Activated CD4-positive, alpha-beta T cell treated with anti-CD3 and anti-CD28 coated beads, Interleukin-2, amount 50 U/mL, for 48 hours (primary cell): ENCODE measurements at regions not wholly inside any gene's neighbourhood (a gene's known extent, or its start where the extent isn't known, plus 50 kb on each side); places are given as distances from the start of the nearest gene placed in this dataset.
"Not testable (repeated sequence)": the region's sequence is repeated elsewhere in the genome, so short reads cannot be mapped to it uniquely, and the experiment has no call there.

Source experiments
- DNase-seq, 2 experiments: peaks; one replicate each; pipeline ENCODE4 v3.0.0-alpha.2; 2020

DNA sequence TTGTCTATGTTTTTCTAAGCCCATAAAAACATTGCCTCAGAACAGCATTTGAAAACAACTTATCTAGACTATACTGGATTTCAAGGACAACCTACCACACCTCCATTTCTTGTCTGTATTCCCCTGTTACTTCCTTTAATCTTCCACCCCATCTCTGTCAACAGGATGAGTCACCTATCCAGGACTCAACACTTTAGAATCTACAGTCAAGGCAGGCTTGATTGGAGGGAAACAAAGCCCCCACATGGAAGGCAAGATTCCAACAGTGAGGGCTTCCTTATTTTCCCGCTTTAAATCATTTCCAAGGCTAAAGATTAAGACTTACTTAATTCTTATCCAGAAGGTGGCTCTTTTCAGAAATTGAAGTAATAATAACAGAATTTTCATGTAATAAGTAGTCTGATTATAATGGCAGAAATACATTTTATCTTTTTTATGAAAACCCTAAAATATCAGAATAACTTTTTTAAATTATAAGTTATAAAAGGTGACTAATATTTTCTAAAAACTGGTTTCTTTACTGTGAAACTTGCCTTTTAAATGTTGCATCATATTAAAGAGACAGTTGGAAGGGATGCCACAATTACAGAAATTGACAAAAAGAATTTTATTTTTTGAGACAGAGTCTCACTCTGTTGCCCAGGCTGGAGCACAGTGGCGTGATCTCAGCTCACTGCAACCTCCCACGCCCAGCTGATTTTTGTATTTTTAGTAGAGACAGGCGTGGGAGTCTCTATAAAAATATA, 138.7 kb upstream of the CCDC150 start:
- no peak for DNase-seq

DNA sequence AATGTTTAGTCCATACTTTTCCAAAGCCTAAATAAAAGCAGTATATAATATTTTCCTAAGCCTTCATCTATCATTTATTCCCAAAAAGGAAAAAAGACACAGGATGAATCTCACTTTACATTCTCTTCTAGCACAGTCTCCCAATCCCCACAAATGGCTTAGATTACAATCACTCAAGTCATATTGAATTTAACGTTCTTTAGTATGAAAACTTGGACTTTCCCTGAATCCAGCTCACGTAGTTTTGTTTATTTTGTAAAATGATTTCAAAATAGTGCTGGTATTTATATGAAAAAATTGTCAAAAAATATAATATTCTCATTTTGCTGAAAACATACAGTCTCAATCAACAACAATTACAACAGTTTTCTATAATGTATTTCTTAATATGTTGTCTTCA, 137.7 kb upstream of the CCDC150 start:
- no peak for DNase-seq

DNA sequence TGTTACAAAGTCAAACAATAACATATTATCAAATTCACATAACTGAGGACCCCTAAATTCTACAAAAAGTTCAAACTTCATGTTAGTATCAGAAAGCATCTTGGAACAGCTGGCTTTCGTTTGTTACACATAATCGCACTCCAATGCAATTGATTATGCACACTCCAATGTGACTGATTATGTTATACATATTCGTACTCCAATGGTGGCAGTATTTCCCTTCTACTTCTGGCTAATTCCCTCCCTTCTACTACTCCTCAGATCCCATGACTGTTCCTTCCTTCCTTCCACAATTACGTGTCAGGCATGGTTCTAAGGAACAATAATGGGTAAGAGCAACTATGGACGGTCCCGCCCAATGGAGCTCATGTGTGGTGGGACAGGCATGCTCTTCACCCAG, 137.1 kb upstream of the CCDC150 start:
- DNase-seq: no peak

DNA sequence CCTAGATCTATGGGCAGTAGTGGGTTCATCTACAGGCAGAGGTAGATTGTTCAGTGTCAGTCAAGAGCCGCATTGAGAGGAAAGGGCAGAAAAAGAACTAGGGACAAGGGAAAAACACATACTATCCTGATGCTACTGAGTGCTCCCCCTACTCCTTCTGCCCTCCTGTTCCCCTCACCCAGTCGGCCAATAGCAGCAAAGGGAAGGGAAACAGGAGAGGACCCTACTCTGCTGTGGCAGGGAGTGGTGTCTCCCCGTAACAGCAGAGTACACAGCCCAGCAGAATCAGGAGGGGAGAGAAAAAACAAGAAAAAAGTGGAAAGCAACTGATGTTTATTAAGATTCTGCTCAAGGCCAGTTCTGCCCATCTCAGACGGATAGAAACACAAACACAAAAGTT, 136.1 kb upstream of the CCDC150 start:
- DNase-seq: no peak

DNA sequence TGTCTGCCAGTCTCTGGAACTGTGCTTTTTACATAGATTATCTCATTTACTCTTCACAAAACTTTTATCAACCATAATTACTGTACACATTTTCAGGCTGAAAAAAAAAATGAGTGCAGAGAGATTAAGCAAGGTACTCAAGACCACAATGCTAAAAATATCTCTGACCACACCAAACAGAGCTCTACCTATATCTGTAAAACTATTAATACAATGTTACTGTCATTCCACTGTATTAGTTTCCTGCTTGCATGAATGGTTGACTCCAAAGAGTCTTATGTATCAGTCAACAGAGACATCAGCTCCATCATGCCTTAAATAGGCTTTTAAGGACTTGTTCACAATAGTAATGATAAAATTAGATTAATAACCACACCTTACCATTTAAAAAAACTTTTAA, 134.7 kb upstream of the CCDC150 start:
- no peak for DNase-seq

DNA sequence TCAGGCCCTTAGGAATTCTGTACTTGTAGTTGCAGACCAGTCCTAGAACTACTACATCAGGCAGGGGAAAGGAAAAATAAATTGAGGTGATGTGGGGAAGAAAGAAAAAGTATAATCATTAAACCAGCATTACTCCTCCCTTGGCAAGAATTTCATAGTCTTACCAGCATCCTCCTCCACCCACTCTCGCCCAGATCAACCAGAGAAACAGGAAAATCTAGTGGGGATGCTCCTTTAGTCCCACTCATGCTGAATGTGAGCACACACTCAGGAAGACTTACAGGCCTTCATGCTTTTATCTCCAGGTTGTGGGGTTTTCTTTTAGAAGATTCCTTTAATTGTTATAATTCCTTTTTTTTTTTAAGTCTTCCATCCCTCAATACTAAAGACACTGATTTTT, 129.3 kb upstream of the CCDC150 start:
- DNase-seq: no peak

DNA sequence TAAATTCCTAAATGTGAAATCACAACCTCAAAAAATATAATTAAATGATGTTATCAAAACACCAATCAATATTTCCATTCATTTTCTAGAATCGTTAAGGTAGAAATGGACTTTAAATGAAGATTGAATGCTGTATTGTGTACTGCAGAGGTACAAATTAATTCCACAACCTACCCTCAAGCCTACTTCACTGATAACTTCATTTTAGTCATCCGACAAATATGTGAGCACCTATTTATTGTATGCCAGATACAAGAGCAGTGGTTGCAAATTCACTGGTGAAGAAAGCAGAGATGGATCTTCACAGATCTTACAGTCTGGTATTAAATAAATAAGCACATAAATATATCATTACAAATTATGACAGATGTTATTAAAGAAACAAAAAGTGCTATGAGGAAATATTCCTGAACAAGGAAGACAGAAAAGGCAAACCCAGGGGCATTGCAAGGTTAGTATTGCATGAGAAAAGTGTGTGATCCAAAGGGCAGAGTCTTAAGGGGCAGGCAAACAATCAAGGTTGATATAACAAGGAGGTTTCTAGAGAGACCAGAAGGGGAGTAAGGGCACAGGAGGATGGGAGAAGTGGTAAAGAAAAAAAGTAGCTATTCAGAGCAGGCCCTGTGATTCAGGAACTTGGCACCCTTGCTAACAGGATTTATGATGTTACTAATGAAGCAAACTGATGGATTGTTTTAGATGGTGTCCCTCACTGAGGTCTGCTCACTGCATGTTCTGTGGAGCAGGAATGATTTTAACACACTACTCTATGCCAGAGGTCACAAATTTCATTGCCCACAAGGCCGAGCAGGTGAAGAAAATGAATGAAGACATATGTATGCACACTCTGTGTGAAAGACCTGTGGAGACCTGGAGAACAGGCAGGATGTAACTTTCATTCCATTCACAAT, 128.0 kb upstream of the CCDC150 start:
- no peak for DNase-seq

DNA sequence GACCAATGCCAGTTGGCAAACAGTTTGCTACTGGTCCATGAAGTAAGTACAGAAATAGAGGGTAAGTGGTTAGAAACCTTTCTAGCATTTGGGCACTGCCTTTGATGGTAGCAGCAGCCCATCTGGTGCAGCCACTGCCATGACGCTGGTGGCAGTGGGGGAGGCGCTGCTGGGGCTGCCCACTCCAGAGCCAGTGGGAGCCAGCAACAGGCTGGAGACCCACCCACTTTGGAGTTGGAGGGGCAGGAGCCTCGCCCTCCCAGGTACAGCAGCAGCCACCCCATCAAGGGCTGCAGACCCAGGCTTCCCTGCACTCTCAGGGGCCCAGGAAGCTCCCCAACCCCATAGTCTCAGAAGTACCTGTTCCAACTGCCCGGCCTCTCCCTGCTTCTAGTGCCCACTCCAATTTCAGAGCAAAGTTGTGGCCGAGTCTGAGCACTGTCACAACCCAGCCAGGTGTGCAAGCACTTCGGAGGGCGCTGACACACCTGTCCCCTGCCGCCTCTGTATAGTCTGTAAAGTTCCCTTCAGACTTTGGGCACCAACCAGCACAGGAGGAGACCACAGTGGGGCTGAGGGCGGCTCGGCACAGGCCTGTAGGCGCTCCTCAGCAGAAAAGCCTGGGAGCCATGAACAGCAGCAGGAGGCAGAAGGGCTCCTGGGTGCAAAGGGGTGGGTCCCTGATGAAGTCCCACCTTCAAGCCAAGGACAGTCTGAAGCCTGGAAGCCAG, 125.6 kb upstream of the CCDC150 start:
- no peak for DNase-seq

DNA sequence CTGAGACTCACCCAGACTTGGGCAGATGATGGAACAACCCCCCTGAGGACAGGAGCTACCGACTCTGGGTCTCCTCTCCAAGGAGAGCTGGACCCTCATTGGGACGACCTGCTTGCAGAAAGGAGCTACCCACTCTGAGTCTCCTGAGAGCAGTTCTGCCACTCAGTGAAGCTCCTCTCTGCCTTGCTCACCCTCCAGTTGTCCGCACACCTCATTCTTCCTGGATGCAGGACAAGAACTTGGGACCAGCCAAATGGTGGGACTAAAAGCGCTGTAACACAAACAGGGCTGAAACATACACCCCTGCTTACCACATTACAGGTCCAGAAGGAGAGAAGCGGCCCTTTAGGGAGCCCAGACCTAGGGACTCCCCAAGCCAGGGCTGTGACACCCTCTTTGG, 124.9 kb upstream of the CCDC150 start:
- no peak for DNase-seq

DNA sequence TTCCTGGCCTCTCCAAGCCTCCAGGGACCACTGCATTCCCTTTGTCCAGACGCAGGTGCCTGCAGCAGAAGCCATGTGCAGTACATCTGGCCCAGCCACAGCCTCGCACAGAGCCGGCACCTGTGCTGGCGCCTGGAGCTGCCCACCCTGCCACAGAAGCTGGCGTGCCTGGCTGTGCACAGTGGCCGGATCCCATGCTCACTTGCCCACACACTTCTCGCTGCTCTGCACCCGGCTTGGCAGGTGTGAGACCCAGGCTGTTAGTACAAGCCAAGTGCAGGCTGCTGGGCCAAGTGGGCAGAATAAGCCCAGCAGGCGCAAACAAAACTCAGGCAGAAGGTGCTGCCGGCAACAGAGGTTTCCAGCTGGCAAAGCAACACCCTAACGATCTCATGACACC, 124.5 kb upstream of the CCDC150 start:
- no peak for DNase-seq

DNA sequence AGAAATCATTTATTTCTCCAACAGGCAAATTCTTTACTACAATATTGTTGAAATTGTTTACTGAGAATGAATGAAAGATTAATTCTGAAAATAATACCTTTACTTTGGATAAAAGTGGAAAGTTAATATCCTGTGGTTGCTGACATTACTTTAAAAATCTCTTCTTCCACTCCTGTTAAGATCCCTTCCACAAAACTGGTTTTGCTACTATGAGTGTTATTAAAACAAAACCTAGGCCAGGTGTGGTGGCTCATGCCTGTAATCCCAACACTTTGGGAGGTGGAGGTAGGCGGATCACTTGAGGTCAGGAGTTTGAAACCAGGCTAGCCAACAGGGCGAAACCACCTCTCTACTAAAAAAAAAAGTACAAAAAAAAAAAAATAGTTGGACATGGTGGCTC, 123.9 kb upstream of the CCDC150 start:
- DNase-seq: no peak

DNA sequence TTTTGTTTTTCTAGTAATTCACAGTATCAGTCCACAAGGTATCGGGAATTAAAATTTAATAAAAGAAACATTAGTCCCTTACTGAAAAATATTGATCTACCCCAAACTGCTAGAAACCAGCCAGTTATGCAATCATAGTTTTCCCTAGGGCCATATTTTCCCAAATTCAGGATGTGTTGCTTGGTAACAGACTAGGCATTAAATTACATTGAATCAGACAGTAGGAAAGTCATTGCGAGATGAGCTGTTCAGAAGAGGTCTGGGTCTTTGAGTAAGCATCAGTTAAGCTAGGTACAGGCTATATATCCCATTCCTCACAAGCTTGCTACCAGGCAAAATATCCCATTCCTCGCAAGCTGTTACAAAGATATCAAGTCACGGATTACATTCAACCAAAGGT, 123.0 kb upstream of the CCDC150 start:
- no peak for DNase-seq

DNA sequence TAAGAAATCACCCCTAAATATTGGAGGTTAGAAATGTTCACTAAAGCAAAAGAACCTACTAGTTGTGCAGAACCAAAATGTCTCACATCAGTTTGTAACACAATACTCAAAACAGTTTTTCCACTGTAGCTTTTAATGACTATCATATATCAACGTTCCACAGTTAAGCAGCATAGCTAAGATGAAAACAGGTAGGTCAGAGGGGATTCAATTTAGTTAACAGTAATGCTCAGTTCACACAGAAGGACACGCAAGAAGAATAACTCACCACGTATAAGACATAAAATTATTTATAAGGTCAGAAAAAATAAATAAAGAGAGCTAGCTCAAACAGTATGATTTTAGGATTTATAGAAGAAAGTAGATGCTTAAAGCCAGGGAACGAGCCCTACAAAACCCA, 118.9 kb upstream of the CCDC150 start:
- no peak for DNase-seq

DNA sequence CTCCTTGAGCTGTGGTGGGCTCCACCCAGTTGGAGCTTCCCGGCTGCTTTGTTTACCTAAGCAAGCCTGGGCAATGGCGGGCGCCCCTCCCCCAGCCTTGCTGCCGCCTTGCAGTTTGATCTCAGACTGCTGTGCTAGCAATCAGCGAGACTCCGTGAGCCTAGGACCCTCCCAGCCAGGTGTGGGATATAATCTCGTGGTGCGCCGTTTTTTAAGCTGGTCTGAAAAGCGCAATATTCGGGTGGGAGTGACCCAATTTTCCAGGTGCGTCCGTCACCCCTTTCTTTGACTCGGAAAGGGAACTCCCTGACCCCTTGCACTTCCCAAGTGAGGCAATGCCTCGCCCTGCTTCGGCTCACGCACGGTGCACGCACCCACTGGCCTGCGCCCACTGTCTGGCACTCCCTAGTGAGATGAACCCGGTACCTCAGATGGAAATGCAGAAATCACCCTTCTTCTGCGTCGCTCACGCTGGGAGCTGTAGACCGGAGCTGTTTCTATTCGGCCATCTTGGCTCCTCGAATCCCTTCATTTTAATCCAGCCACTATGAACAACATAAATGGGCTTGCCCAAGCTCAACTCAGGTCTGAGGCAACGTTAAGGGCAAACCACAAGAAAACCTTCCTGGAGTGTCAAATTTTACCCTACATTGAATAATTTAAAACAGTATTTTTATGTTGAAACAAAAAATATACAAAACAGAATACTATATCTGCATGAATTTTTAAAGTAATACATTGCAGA, 112.4 kb upstream of the CCDC150 start:
- not testable (repeated sequence) for DNase-seq

DNA sequence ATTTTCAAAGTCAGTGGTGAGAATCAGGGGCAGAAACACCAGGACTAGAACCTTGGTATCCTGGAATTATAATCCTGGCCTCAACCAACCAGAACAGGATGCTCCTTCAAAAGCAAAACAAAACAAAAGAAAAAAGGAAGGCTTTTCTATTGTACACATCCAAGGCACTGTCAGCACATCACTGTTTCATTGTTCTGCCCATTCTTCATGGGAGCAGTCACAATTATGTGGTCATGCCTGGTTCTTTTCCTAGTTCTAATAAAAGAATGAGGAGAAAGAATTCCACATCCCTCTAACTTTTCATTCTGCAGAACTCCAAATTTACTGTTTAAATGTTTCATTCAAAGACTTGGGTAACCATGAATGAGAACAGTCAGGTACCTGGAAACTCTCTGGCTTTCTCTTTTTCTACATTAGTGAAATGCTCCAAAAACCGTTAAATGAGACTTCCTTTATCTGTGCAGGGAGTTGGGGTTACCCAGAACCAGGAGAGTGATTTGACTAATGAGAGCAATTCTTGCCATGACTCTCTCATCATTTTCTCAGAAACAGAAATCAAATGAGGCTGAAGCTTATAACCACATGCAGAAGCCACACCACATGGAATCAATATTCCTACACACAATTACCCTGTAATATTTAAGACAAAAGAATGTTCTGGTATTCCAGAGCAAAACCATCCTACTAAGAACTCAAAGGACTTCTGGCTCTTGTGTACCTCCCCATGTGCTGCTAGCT, 110.9 kb upstream of the CCDC150 start:
- no peak for DNase-seq

DNA sequence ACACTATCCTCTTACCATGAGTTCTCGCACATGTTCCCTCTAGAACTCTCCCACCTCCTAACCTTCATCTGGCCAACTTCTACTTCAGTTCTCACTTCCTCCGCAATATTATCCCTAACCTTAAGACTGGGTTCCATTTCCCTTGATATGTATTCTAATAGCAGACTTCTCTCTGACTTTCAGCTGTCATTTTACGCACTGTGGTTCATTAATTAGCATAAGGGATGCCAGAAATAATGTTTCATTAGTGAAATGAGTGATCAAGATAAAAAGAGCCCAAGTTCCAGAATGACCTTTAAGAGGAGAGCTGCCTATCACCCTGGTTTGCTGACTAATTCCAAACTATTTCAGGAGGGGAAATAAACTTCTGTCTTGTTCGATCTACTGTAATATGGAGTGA, 108.6 kb upstream of the CCDC150 start:
- no peak for DNase-seq

DNA sequence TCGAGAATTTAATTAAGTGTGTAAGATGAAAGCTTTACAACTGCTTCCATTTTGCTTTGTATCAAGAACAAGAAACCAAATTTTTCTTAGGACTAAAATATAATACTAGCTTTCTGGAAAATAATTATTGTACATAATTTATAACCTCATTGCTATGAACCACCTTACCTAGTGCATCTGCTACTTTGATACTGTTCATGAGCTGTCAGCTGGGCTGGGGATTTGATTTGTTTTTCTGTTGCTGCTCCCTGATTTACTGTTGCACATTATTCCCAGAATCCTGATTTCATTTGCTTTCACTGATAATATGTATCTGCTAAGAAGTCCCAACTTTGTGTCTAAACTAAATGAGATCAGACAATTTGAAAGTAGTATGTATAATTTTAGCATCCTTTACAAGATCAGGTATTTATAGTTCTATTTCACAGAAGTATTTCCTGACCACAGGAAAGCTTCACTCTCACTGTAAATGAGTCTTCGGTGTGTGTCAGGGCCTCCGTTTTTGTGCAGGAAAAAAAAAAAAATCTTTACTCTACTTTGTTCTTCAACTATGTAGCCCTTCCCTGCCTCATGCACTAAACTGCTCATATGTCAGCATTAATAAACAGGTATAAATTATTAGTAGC, 105.6 kb upstream of the CCDC150 start:
- no peak for DNase-seq

DNA sequence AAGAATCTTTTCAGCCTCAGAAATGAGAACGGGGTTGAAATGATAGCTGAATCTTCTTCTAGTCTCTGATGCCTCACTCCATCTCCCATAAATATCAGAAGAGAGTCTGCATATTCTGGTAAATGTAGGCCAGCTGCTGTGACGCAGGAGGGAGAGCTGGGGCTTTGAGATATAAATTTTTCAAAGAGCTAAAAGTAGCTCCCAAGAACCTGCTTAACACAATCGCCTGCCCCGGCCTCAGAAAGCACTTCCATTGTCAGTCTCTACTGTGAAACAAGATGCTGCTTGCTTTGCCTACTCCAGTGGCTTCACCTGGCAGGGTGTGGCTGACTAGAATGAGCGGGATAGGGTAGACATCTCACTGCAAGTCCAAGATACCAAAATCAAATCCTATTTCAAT, 105.0 kb upstream of the CCDC150 start:
- no peak for DNase-seq

DNA sequence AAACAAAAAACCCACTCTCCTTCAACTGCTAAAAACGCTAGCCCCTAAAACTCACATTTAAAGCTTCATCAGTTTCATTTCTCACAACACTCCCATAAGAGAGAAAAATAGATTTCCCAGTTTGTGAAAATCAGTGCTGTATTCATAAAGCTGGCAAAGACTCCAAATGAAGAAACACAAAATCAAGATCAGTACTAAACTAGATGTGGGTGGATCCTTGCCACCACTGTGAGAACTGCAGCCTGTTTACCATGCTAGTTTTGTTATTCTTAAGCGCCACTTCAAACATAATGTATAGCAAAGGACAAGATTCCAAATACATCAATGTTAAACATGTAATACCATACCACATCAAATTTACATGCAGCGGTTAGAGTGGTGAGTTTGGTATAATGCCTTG, 104.5 kb upstream of the CCDC150 start:
- no peak for DNase-seq

DNA sequence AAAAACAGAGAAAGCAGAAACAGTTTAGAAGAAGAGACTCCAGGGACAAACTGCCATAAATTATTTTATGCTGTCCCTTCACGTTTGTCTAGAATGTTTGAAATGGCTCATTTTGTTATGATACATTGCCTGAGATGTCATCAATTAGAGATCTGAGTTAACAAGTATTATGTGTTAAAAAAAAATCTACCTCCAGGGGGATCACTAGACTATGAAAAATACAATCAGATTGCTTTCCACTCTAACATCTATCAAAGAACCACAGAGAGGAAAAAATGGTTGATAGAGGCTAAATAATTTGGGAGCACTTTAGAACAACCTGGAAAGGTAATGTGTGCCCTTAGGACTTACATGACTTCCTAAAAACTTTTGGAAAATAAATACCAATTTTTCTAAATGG, 103.8 kb upstream of the CCDC150 start:
- DNase-seq: no peak

DNA sequence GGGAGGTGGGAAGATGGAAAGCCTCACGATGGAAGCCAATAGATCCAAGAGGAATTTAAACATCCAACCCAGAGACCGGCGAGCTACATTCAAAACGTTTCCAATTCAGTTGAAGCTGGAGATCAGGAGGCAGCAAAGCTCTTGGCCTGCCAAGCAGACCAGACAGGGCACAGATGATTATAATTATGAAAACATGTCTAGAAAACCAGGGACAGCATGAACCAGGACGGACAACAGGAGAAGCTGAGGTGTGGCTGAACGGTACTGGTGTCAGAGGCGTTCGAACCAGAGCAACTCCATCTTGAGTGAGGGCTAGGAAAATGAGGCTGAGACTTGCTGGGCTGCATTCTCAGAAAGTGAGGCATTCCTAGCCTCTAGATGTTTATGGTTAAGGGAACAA, 102.2 kb upstream of the CCDC150 start:
- no peak for DNase-seq

DNA sequence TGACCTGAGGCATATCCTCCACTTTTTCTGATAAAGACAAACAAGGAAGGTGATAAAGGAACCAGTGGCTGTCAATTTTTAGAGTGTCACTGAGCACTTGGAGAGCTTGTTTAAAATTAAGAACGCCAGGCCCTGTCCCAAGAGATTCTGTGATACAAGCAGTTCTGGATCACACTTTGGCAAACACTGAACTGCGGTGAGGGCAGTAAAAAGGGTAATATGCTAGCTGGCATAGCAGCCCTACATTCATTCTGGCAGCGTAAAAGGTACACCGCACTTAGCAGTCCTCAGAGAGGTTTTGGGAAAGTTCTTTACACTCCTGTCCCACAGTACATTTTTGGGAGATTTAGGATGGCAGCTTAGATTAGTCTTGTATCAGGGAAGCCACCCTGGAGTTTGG, 101.3 kb upstream of the CCDC150 start:
- no peak for DNase-seq
